ENCODE measurements at regions not wholly inside any gene's neighbourhood (a gene's known extent, or its start where the extent isn't known, plus 50 kb on each side); places are given as distances from the start of the nearest gene placed in this dataset.
A peak's percentile ranks its signal among the peaks of the same experiment; 100 is the strongest.

GRCh38 chr5:54882841-54883240, 102.6 kb downstream of the ESM1 start:
- no peaks in the 10 kb centered on the region for H3K36me3 ChIP-seq
- H3K27ac ChIP-seq: no peak overlapping the region
- DNase-seq (no peak), ATAC-seq (no peak)
- no peaks in the 10 kb centered on the region for H3K9me3 ChIP-seq
- H3K4me3 ChIP-seq: peak overlapping the region in 3 of 4 donors; percentile 50 to 64 (median 56)
- peaks cover 7 to 18% (median 9%) of the 10 kb centered on the region in 3 donors for H3K27me3 ChIP-seq
- TF ChIP-seq POLR2A (IDR thresholded peaks at IDR 0.05): no peak
- TF ChIP-seq, protein P1, sequence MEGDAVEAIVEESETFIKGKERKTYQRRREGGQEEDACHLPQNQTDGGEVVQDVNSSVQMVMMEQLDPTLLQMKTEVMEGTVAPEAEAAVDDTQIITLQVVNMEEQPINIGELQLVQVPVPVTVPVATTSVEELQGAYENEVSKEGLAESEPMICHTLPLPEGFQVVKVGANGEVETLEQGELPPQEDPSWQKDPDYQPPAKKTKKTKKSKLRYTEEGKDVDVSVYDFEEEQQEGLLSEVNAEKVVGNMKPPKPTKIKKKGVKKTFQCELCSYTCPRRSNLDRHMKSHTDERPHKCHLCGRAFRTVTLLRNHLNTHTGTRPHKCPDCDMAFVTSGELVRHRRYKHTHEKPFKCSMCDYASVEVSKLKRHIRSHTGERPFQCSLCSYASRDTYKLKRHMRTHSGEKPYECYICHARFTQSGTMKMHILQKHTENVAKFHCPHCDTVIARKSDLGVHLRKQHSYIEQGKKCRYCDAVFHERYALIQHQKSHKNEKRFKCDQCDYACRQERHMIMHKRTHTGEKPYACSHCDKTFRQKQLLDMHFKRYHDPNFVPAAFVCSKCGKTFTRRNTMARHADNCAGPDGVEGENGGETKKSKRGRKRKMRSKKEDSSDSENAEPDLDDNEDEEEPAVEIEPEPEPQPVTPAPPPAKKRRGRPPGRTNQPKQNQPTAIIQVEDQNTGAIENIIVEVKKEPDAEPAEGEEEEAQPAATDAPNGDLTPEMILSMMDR (IDR thresholded peaks at IDR 0.05 in 4 of 5, conservative IDR thresholded peaks at IDR 0.05 in 1 of 5): no peak
- peaks cover 0 to 5% of the 10 kb centered on the region in 2 donors for H3K4me1 ChIP-seq
- in situ Hi-C loops (cut with MboI; ENCODE audit: low sequenced_read_pairs in 4 of 4) (no loop called here), intact Hi-C loops (cut with DNase I; ENCODE audit: low total_unique reads) (no loop called here)

DNA sequence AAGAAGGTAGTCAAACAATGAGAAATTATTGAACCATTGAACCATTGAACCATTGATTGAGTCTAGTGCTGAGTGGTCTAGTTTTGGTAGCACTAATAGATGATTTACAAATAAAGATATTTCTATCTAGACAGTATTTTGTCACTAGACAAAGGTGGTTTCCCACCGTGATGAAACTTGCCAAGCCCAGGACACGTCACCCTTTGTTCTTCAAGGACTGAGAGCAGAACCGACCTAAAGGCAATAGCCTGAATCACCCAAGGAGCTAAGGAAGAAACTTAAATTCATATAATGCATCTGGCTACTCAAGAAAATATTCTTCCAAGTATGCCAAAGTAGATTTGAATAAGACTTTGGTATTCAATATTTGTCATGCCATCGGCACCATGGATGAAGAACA, 103.3 kb downstream of the ESM1 start:
- no peak overlapping the region for H3K27ac ChIP-seq
- H3K36me3 ChIP-seq: no peaks in the 10 kb centered on the region
- intact Hi-C loops (cut with DNase I; ENCODE audit: low total_unique reads) (no loop called here), in situ Hi-C loops (cut with MboI; ENCODE audit: low sequenced_read_pairs in 4 of 4) (no loop called here)
- DNase-seq (no peak), ATAC-seq (no peak)
- H3K4me3 ChIP-seq: no peak overlapping the region
- peaks cover 7 to 18% (median 9%) of the 10 kb centered on the region in 3 donors for H3K27me3 ChIP-seq
- TF ChIP-seq, protein P1 (IDR thresholded peaks at IDR 0.05 in 4 of 5, conservative IDR thresholded peaks at IDR 0.05 in 1 of 5): no peak
- H3K4me1 ChIP-seq: peaks cover 0 to 5% of the 10 kb centered on the region in 2 donors
- no peaks in the 10 kb centered on the region for H3K9me3 ChIP-seq

GRCh38 chr5:54881286-54882005, 103.9 kb downstream of the ESM1 start:
- Histone ChIP-seq H3K27me3 (peaks cover 7 to 18% (median 9%) of the 10 kb centered on the region in 3 donors), H3K9me3 (no peaks in the 10 kb centered on the region)
- in situ Hi-C loops (cut with MboI; ENCODE audit: low sequenced_read_pairs in 4 of 4): no loop called here

GRCh38 chr5:54876976-54877375, 108.4 kb downstream of the ESM1 start:
- DNase-seq: no peak
- Histone ChIP-seq H3K4me3 (no peak overlapping the region), H3K27me3 (no peaks in the 10 kb centered on the region), H3K9me3 (no peaks in the 10 kb centered on the region), H3K4me1 (peaks cover 0 to 7% of the 10 kb centered on the region in 2 donors), H3K36me3 (no peaks in the 10 kb centered on the region), H3K27ac (no peak overlapping the region)
- intact Hi-C loops (cut with DNase I; ENCODE audit: low total_unique reads): no loop called here
- in situ Hi-C loops (cut with MboI; ENCODE audit: low sequenced_read_pairs in 4 of 4): no loop called here
- TF ChIP-seq, protein P1 (IDR thresholded peaks at IDR 0.05 in 4 of 5, conservative IDR thresholded peaks at IDR 0.05 in 1 of 5): no peak
- no peak for TF ChIP-seq POLR2A (IDR thresholded peaks at IDR 0.05)
- ATAC-seq: no peak

More at GRCh38 chr5:54881286-54882005, 103.9 kb downstream of the ESM1 start:
- no peak for DNase-seq
- H3K4me1 ChIP-seq: peaks cover 0 to 5% of the 10 kb centered on the region in 2 donors
- H3K27ac ChIP-seq: no peak overlapping the region
- intact Hi-C loops (cut with DNase I; ENCODE audit: low total_unique reads): no loop called here
- TF ChIP-seq POLR2A (IDR thresholded peaks at IDR 0.05): no peak
- TF ChIP-seq, protein P1 (IDR thresholded peaks at IDR 0.05 in 4 of 5, conservative IDR thresholded peaks at IDR 0.05 in 1 of 5): no peak
- no peak for ATAC-seq
- H3K4me3 ChIP-seq: no peak overlapping the region
- no peaks in the 10 kb centered on the region for H3K36me3 ChIP-seq
